WERI-Rb-1 (cell line): ENCODE measurements at regions not wholly inside any gene's neighbourhood (a gene's known extent, or its start where the extent isn't known, plus 50 kb on each side); places are given as distances from the start of the nearest gene placed in this dataset.

Source experiments
- DNase-seq: peaks from one replicate; pipeline ENCODE4 v3.0.0-alpha.2; 2020
- H3K27ac ChIP-seq: fragments of 250-450 bp; sonication (Bioruptor Pico); 2 replicates; pipeline ENCODE4 v1.5.1; 2020; ENCODE audit warnings: mild to moderate bottlenecking, moderate library complexity
- H3K27me3 ChIP-seq: fragments of 250-450 bp; sonication (Bioruptor Pico); 2 replicates; pipeline ENCODE4 v1.5.1; 2021; ENCODE audit warnings: mild to moderate bottlenecking, low read depth, moderate library complexity; ENCODE audit not compliant: insufficient read depth, severe bottlenecking
- H3K36me3 ChIP-seq: fragments of 250-450 bp; sonication (Bioruptor Pico); 2 replicates; pipeline ENCODE4 v1.5.1; 2020; ENCODE audit warnings: mild to moderate bottlenecking, moderate library complexity
- H3K4me3 ChIP-seq: 2 replicates; pipeline ENCODE4 v1.5.1; 2011; ENCODE audit warnings: low read depth, mild to moderate bottlenecking, control low read depth, low read length
- H3K9me3 ChIP-seq: fragments of 250-450 bp; sonication (Bioruptor Pico); 2 replicates; pipeline ENCODE4 v1.5.1; 2021; ENCODE audit warnings: mild to moderate bottlenecking, moderate library complexity; ENCODE audit not compliant: severe bottlenecking
- TF ChIP-seq, protein P1 (sequence below): IDR thresholded peaks from 2 replicates; pipeline ENCODE4 v1.5.1; 2011; ENCODE audit warnings: low read depth, mild to moderate bottlenecking, control low read depth, inconsistent platforms, low read length

DNA sequence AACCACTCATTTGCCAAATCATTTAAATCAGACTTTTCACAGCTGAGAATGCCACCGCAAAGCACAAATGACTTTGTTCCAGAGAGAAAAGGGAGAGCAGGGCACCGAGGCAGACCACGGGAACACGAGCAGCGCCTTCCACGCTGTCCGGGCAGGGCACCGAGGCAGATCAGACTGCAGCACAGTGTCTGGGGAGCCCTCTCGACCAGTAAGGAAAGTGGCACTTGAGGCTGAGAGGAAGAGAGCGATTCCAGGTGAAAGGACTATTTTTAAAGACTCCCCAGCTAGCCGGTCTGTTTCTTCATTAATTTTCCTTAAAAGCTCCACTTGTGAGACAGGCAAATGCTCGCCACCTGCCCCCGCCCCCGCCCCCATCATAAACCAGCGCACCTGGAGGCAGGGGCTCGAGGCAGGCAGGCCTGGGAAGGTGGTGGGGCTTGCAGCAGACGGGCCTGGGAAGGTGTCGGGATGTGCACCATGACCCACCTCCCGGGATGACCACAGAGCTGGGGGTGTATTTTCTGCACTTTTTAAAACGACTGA is 80.9 kb upstream of the CTDP1 start:
- Histone ChIP-seq H3K27me3 (no peaks in the 10 kb centered on the region), H3K36me3 (no peaks in the 10 kb centered on the region), H3K9me3 (no peaks in the 10 kb centered on the region), H3K4me3 (no peak overlapping the region), H3K27ac (no peak overlapping the region)
- TF ChIP-seq, protein P1, sequence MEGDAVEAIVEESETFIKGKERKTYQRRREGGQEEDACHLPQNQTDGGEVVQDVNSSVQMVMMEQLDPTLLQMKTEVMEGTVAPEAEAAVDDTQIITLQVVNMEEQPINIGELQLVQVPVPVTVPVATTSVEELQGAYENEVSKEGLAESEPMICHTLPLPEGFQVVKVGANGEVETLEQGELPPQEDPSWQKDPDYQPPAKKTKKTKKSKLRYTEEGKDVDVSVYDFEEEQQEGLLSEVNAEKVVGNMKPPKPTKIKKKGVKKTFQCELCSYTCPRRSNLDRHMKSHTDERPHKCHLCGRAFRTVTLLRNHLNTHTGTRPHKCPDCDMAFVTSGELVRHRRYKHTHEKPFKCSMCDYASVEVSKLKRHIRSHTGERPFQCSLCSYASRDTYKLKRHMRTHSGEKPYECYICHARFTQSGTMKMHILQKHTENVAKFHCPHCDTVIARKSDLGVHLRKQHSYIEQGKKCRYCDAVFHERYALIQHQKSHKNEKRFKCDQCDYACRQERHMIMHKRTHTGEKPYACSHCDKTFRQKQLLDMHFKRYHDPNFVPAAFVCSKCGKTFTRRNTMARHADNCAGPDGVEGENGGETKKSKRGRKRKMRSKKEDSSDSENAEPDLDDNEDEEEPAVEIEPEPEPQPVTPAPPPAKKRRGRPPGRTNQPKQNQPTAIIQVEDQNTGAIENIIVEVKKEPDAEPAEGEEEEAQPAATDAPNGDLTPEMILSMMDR = no peak
- no peak for DNase-seq

DNA sequence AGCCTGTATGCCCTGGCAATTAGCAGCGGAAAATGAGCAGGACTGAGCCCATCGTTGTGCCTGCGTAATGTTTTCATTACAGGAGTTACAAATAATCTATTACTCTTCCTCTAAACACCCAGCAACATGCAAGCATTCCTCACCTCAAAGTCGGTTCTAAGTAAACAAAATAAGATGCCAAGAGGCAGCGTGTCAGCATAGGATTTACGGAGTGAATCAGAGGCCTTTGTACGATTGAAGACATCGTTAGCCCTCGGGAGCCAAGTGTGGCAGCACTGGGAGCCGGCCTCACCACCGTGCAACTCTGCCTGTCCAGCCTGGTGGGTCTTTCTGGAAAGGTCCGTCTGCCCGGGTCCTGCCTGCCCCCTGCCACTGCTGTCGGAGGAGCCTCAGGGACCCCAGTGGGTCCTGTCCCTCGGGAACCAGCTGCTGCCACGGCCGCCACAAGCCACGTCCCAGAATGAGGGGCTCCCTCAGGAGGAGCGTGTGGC is 80.1 kb upstream of the CTDP1 start:
- Histone ChIP-seq H3K27me3 (no peaks in the 10 kb centered on the region), H3K27ac (no peak overlapping the region), H3K4me3 (no peak overlapping the region), H3K36me3 (no peaks in the 10 kb centered on the region), H3K9me3 (no peaks in the 10 kb centered on the region)
- no peak for DNase-seq
- TF ChIP-seq, protein P1 = no peak

DNA sequence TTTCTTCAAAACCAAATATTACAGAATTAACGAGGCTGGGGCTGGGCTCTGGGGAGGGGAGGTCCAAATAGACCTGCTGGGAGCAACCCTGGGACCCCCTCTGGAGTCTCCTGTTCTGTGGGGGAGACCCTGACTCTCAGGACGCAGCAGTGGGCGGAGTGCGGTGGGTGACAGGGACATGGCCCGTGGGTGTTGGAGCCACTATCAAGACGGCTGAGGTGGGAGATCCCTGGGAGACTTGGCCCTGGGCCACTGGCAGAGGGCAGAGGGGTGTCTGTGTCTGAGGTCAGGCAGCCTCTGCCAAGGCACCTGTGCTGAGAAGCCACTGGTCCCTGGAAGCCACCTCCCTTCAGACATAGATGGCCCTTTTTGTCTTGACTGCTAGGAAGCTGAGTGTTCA is 79.5 kb upstream of the CTDP1 start:
- no peak overlapping the region for H3K27ac ChIP-seq
- TF ChIP-seq, protein P1 = no peak

DNA sequence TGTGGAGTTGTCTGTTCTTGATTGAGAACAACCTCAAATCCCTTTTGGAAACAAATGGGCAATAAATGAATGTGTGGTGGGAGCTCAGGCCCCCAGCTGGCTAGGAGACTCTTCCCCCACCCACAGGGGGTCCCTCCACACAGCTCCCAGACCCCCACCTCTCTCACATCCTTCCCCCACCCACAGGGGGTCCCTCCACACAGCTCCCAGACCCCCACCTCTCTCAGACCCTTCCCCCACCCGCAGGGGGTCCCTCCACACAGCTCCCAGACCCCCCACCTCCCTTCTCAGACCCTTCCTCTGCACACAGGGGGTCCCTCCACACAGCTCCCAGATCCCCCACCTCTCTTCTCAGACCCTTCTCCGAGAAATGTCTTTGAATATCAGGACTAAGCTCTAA is 79.0 kb upstream of the CTDP1 start:
- no peaks in the 10 kb centered on the region for H3K9me3 ChIP-seq
- no peak overlapping the region for H3K4me3 ChIP-seq
- DNase-seq = no peak
- H3K27ac ChIP-seq = no peak overlapping the region
- TF ChIP-seq, protein P1 = no peak
- no peaks in the 10 kb centered on the region for H3K36me3 ChIP-seq
- H3K27me3 ChIP-seq = no peaks in the 10 kb centered on the region

More for the DNA sequence above, 79.5 kb upstream of the CTDP1 start:
- Histone ChIP-seq H3K27me3 (no peaks in the 10 kb centered on the region), H3K36me3 (no peaks in the 10 kb centered on the region), H3K9me3 (no peaks in the 10 kb centered on the region), H3K4me3 (no peak overlapping the region)
- no peak for DNase-seq

DNA sequence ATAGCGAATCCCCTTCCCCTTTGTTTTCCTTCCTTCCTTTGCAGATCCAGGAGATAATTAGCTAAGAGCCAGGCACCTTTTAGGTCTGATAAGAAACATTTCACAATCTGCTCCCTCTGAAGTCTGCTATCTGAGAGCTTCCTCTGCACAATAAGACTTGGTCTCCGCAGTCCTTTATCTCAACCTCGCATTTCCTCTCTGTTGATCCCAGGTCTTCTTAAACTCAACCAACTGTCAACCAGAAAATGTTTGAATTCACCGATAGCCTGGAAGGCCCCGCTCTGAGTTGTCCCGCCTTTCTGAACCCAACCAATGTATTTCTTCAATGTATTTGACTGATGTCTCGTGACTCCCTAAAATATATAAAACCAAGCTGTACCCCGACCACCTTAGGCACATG is 78.4 kb upstream of the CTDP1 start:
- Histone ChIP-seq H3K27ac (no peak overlapping the region), H3K4me3 (no peak overlapping the region), H3K9me3 (no peaks in the 10 kb centered on the region), H3K27me3 (no peaks in the 10 kb centered on the region), H3K36me3 (no peaks in the 10 kb centered on the region)
- no peak for DNase-seq
- TF ChIP-seq, protein P1 = no peak
